ENCODE measurements at regions not wholly inside any gene's neighbourhood (a gene's known extent, or its start where the extent isn't known, plus 50 kb on each side); places are given as distances from the start of the nearest gene placed in this dataset.

DNA sequence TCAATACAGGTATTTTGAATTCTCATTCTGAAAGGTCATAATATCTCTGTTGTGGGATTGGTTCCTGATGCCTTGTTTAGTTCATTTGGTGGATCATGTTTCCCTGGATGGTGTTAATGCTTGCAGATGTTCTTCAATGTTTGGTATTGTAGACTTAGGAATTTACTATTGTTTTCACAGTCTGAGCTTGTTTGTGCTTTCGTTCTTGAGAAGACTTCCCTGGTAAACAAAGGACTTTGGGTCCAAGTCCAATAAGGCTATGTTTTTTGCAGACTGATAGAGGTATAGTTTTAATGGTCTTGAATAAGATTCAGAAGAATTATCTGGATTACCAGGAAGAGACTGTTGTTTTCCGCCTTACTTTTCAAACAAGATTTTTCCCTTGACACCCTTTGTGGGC lies 1646.3 kb downstream of the AMY1C start:
- Histone ChIP-seq H3K9ac (ENCODE audit: extremely low read depth, insufficient read length, low read length) (no peak overlapping the region), H3K27me3 (ENCODE audit: insufficient read depth, low read length) (no peaks in the 10 kb centered on the region), H3K23ac (ENCODE audit: insufficient read length, low read depth, low read length) (no peak overlapping the region), H2AFZ (ENCODE audit: low read length) (no peak overlapping the region), H2BK120ac (ENCODE audit: low read depth, low read length, poor library complexity, severe bottlenecking) (no peak overlapping the region), H4K8ac (replicated peaks; ENCODE audit: insufficient read length, low read depth, low read length) (no peak overlapping the region), H2BK12ac (ENCODE audit: insufficient read length, low read depth, low read length) (no peak overlapping the region), H2BK5ac (ENCODE audit: insufficient read length, low read length) (no peak overlapping the region), H3K4me1 (ENCODE audit: insufficient read depth, low read length) (no peaks in the 10 kb centered on the region), H4K91ac (ENCODE audit: insufficient read length, low read depth, low read length) (no peak overlapping the region), H3K9me3 (ENCODE audit: control insufficient read depth, low read depth, low read length) (no peaks in the 10 kb centered on the region), H3K79me1 (ENCODE audit: insufficient read depth, low read depth, low read length, poor library complexity, severe bottlenecking) (no peaks in the 10 kb centered on the region), H3K14ac (ENCODE audit: insufficient read depth, low read length) (no peak overlapping the region), H4K20me1 (ENCODE audit: control insufficient read depth, insufficient read depth, insufficient read length) (no peaks in the 10 kb centered on the region), H2BK15ac (ENCODE audit: low read depth, low read length) (no peak overlapping the region), H3K56ac (ENCODE audit: insufficient read length, low read depth, low read length) (no peak overlapping the region), H4K5ac (ENCODE audit: insufficient read length, low read depth, low read length) (no peak overlapping the region), H3K23me2 (ENCODE audit: insufficient read length, low read depth, low read length, poor library complexity, severe bottlenecking) (no peaks in the 10 kb centered on the region), H2BK20ac (ENCODE audit: low read depth, low read length, poor library complexity, severe bottlenecking) (no peak overlapping the region), H3K79me2 (ENCODE audit: insufficient read depth, low read length) (no peaks in the 10 kb centered on the region), H3K4me2 (ENCODE audit: insufficient read depth, insufficient read length, low read length) (no peak overlapping the region), H3K4ac (ENCODE audit: low read depth, low read length) (no peak overlapping the region), H3K27ac (ENCODE audit: insufficient read length, low read depth, low read length) (no peak overlapping the region), H3K18ac (ENCODE audit: insufficient read length, low read depth, low read length) (no peak overlapping the region), H2AK5ac (ENCODE audit: insufficient read length, low read length) (no peak overlapping the region), H3T11ph (ENCODE audit: low read length) (no peak overlapping the region)
- DNase-seq = no peak
- no peak overlapping the region for H3K4me3 Mint-ChIP-seq
- H3K27me3 Mint-ChIP-seq (ENCODE audit: low read depth) = no peaks in the 10 kb centered on the region
- H3K9me3 Mint-ChIP-seq = peaks cover 6 to 8% of the 10 kb centered on the region in 2 experiments; a peak in 4 of 5 replicates
- no CpG with 5 or more reads among the region's 2 CpGs for WGBS (ENCODE audit: extremely low coverage, insufficient read length, low lambda C conversion rate)
- peaks cover 0 to 6% (median 5%) of the 10 kb centered on the region in 3 experiments; a peak in 2 of 7 replicates for H3K36me3 Mint-ChIP-seq (ENCODE audit: insufficient read depth in 1 of 3, low read depth in 3 of 3)
- no peak for TF ChIP-seq CTCF (conservative IDR thresholded peaks at IDR 0.05)
- H3K27ac Mint-ChIP-seq = no peak overlapping the region
- H3K4me1 Mint-ChIP-seq = no peaks in the 10 kb centered on the region

All from H9 (cell line).